ENCODE measurements at regions not wholly inside any gene's neighbourhood (a gene's known extent, or its start where the extent isn't known, plus 50 kb on each side); places are given as distances from the start of the nearest gene placed in this dataset.
"Not testable (repeated sequence)": the region's sequence is repeated elsewhere in the genome, so short reads cannot be mapped to it uniquely, and the experiment has no call there.

DNA sequence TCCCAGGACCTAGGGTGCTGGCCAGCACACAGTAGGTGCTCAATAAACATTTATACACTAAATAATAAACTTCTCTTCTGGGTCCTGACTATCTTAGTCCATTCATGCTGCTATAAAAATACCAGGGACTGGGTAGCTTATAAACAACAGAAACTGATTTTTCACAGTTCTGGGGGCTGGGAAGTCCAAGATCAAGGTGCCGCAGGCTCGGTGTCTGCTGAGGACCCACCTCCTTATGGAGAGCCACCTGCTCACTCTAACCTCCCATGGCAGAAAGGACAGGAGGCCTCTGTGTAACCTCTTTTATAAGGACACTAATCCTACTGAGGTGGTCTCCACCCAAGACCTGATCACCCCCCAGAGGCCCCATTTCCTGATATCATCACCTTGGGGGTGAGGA is 114.4 kb upstream of the IQSEC1 start:
- ATAC-seq (ENCODE audit: low read depth in 2 of 2) (no peak), DNase-seq (no peak)
- Mint-ChIP-seq H3K27ac (no peak overlapping the region), H3K4me3 (no peak overlapping the region), H3K36me3 (peaks cover 0 to 44% of the 10 kb centered on the region in 2 donors), H3K9me3 (peaks cover 11 to 28% (median 18%) of the 10 kb centered on the region in 7 donors), H3K4me1 (peaks cover 10 to 19% (median 14%) of the 10 kb centered on the region in 3 donors), H3K27me3 (peaks cover 4 to 45% (median 39%) of the 10 kb centered on the region in 3 donors)

GRCh38 chr3:13186435-13186815 is 113.2 kb upstream of the IQSEC1 start:
- H3K4me1 Mint-ChIP-seq, result peaks cover 10 to 19% (median 14%) of the 10 kb centered on the region in 3 donors
- DNase-seq (no peak), ATAC-seq (ENCODE audit: low read depth in 2 of 2) (no peak)
- peaks cover 0 to 44% of the 10 kb centered on the region in 2 donors for H3K36me3 Mint-ChIP-seq
- H3K9me3 Mint-ChIP-seq, result peaks cover 13 to 32% (median 19%) of the 10 kb centered on the region in 7 donors
- H3K27ac Mint-ChIP-seq, result no peak overlapping the region
- no peak overlapping the region for H3K4me3 Mint-ChIP-seq
- peaks cover 4 to 45% (median 39%) of the 10 kb centered on the region in 3 donors for H3K27me3 Mint-ChIP-seq

- Mint-ChIP-seq H3K27me3 (peaks cover 4 to 44% (median 36%) of the 10 kb centered on the region in 3 donors), H3K9me3 (peaks cover 13 to 32% (median 23%) of the 10 kb centered on the region in 7 donors), H3K27ac (peak overlapping the region in 1 of 6 donors; percentile 32), H3K4me1 (peaks cover 10 to 19% (median 14%) of the 10 kb centered on the region in 3 donors), H3K4me3 (no peak overlapping the region), H3K36me3 (peaks cover 0 to 44% of the 10 kb centered on the region in 2 donors)
- ATAC-seq (ENCODE audit: low read depth in 2 of 2), result no peak
- DNase-seq, result no peak
Observed at GRCh38 chr3:13185737-13186434, 112.7 kb upstream of the IQSEC1 start.

- not testable (repeated sequence) for H3K4me3 Mint-ChIP-seq; H3K4me1 Mint-ChIP-seq; DNase-seq; H3K27ac Mint-ChIP-seq; ATAC-seq (ENCODE audit: low read depth in 2 of 2)
- Mint-ChIP-seq H3K36me3 (peaks cover 14 to 23% of the 10 kb centered on the region in 2 donors), H3K9me3 (peaks cover 13 to 45% (median 36%) of the 10 kb centered on the region in 7 donors), H3K27me3 (peaks cover 0 to 21% (median 15%) of the 10 kb centered on the region in 3 donors)
Observed at GRCh38 chr3:13179582-13180210, 106.5 kb upstream of the IQSEC1 start.

- H3K9me3 Mint-ChIP-seq, result peaks cover 9 to 42% (median 34%) of the 10 kb centered on the region in 7 donors
- no peak for DNase-seq
- peaks cover 14 to 17% of the 10 kb centered on the region in 2 donors for H3K36me3 Mint-ChIP-seq
- peaks cover 0 to 21% (median 15%) of the 10 kb centered on the region in 3 donors for H3K27me3 Mint-ChIP-seq
- peaks cover 0 to 3% (median 0%) of the 10 kb centered on the region in 3 donors for H3K4me1 Mint-ChIP-seq
- no peak overlapping the region for H3K4me3 Mint-ChIP-seq
- ATAC-seq (ENCODE audit: low read depth in 2 of 2), result no peak
- H3K27ac Mint-ChIP-seq, result no peak overlapping the region
Observed at GRCh38 chr3:13179181-13179580, 106.0 kb upstream of the IQSEC1 start.

DNA sequence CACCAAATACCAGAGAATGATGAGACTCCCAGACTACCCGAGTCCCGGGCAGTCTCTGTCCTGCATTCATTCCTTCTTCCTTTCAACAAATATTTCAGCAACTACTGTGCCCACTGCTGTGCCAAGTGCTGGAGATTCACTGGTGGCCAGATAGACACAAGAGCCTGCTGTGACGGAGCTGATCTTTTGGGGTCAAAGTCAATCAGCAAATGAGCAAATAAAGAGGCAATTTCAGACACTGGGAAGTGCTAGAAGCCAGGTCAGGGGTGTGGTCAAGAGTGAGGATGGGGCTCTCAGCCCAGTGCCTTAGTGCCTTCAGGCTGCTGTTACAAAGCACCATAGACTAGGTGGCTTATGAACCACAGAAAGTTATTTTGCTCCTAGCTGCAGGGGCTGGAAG is 104.9 kb upstream of the IQSEC1 start:
- peaks cover 5 to 33% (median 28%) of the 10 kb centered on the region in 7 donors for H3K9me3 Mint-ChIP-seq
- no peak for ATAC-seq (ENCODE audit: low read depth in 2 of 2)
- H3K4me3 Mint-ChIP-seq, result peak overlapping the region in 1 of 8 donors; percentile 9
- peaks cover 0 to 15% (median 10%) of the 10 kb centered on the region in 3 donors for H3K27me3 Mint-ChIP-seq
- no peak for DNase-seq
- no peak overlapping the region for H3K27ac Mint-ChIP-seq
- peaks cover 0 to 3% (median 0%) of the 10 kb centered on the region in 3 donors for H3K4me1 Mint-ChIP-seq
- H3K36me3 Mint-ChIP-seq, result peaks cover 9 to 14% of the 10 kb centered on the region in 2 donors

DNA sequence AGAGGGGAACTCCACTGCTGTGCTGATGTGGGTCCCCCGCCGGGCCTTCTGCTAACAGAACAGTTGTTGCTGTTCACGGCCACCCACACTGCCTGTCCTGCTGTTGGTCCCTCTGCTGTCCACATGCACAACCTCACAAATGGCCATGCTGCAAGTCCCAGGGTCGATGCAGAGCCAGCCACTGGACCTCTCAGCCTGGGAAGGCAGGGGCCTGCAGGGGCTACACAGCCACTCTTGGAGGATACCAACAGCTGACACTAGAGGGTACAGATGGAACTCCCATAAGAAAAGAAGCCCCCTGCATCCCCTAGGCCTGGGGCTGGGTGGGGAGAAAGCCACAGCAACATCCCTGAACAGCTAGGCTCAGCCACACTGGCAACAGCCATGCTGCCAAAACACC is 104.4 kb upstream of the IQSEC1 start:
- no peak for ATAC-seq (ENCODE audit: low read depth in 2 of 2)
- Mint-ChIP-seq H3K27me3 (peaks cover 0 to 15% (median 10%) of the 10 kb centered on the region in 3 donors), H3K27ac (no peak overlapping the region), H3K4me3 (no peak overlapping the region), H3K36me3 (peaks cover 9 to 14% of the 10 kb centered on the region in 2 donors), H3K9me3 (peaks cover 5 to 32% (median 28%) of the 10 kb centered on the region in 7 donors), H3K4me1 (peaks cover 0 to 3% (median 0%) of the 10 kb centered on the region in 3 donors)
- no peak for DNase-seq

GRCh38 chr3:13177236-13177635 is 104.0 kb upstream of the IQSEC1 start:
- Mint-ChIP-seq H3K27ac (peak overlapping the region in 1 of 6 donors; percentile 69), H3K27me3 (peaks cover 0 to 15% (median 10%) of the 10 kb centered on the region in 3 donors), H3K4me1 (peaks cover 0 to 3% (median 0%) of the 10 kb centered on the region in 3 donors), H3K9me3 (peaks cover 5 to 32% (median 28%) of the 10 kb centered on the region in 7 donors), H3K36me3 (peaks cover 9 to 14% of the 10 kb centered on the region in 2 donors), H3K4me3 (peak overlapping the region in 2 of 8 donors; percentile 15 to 48)
- DNase-seq (no peak), ATAC-seq (ENCODE audit: low read depth in 2 of 2) (no peak)

- no peak overlapping the region for H3K4me3 Mint-ChIP-seq
- ATAC-seq (ENCODE audit: low read depth in 2 of 2), result no peak
- no peak for DNase-seq
- H3K27ac Mint-ChIP-seq, result no peak overlapping the region
- peaks cover 0 to 3% (median 0%) of the 10 kb centered on the region in 3 donors for H3K4me1 Mint-ChIP-seq
- peaks cover 0 to 15% (median 10%) of the 10 kb centered on the region in 3 donors for H3K27me3 Mint-ChIP-seq
- H3K36me3 Mint-ChIP-seq, result peaks cover 9 to 14% of the 10 kb centered on the region in 2 donors
- H3K9me3 Mint-ChIP-seq, result peaks cover 5 to 32% (median 28%) of the 10 kb centered on the region in 7 donors
Observed at GRCh38 chr3:13176445-13176844, 103.2 kb upstream of the IQSEC1 start.

DNA sequence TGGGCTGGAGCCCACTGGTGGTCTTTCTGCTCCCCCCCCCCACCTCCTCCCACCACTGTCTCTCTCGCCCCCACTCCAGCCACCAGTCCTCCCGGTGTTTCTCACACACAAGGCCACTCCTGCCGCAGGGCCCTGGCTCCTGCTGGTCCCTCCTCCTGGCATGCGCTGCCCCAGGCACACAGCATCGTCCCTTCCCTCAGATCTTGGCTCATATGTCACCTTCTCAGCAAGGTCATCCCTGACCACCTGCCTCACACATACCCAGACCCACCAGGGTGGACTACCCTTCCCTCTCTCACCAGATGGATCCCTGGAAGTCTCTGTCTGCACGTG is 101.5 kb upstream of the IQSEC1 start:
- peaks cover 9 to 14% of the 10 kb centered on the region in 2 donors for H3K36me3 Mint-ChIP-seq
- H3K9me3 Mint-ChIP-seq, result peaks cover 5 to 23% (median 17%) of the 10 kb centered on the region in 7 donors
- DNase-seq (no peak), ATAC-seq (ENCODE audit: low read depth in 2 of 2) (no peak)
- peak overlapping the region in 1 of 6 donors; percentile 93 for H3K27ac Mint-ChIP-seq
- peaks cover 0 to 15% (median 10%) of the 10 kb centered on the region in 3 donors for H3K27me3 Mint-ChIP-seq
- no peak overlapping the region for H3K4me3 Mint-ChIP-seq
- peaks cover 3 to 7% (median 6%) of the 10 kb centered on the region in 3 donors for H3K4me1 Mint-ChIP-seq

DNA sequence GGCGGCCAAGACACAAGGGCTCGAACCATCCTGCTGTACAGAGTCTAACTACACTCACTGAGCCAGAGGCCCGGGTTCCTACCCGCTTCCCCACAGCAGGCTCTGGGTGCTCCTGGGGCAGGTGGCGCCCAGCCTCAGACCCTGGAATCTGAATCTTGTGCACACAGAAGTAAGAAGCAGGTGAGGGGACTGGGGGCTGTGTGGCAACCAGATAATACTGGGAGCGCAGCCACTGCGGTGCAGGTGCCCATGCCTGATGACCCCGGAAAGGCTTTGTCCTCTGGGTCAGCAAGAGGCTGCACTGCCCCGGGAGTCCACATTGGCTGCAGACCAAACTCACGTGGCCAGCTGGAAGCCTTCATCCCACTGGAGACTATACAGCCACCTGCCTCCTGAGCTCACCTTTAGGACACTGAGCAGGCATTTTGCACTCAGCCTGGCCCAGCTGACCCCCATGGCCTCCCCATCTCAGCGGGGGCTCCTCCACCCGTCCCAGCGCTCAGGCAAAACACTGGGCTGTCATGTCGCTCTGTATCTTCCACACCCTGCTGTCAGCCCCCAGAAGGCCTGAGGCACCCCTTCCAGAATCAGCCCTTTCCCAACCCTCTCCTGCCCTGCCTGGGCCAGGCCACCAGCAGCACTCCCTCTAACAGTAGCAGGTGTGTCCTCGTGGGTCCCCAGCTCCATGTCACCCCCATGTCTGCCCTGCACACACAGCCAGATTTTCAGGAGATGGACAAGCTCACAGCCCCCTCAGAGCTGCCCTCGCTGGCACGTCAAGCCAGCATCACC is 101.0 kb upstream of the IQSEC1 start:
- no peak for DNase-seq
- H3K27me3 Mint-ChIP-seq, result peaks cover 0 to 15% (median 10%) of the 10 kb centered on the region in 3 donors
- peaks cover 3 to 7% (median 6%) of the 10 kb centered on the region in 3 donors for H3K4me1 Mint-ChIP-seq
- ATAC-seq (ENCODE audit: low read depth in 2 of 2), result no peak
- H3K9me3 Mint-ChIP-seq, result peaks cover 8 to 26% (median 20%) of the 10 kb centered on the region in 7 donors
- no peak overlapping the region for H3K4me3 Mint-ChIP-seq
- peak overlapping the region in 1 of 6 donors; percentile 60 for H3K27ac Mint-ChIP-seq
- peaks cover 12 to 13% of the 10 kb centered on the region in 2 donors for H3K36me3 Mint-ChIP-seq

DNA sequence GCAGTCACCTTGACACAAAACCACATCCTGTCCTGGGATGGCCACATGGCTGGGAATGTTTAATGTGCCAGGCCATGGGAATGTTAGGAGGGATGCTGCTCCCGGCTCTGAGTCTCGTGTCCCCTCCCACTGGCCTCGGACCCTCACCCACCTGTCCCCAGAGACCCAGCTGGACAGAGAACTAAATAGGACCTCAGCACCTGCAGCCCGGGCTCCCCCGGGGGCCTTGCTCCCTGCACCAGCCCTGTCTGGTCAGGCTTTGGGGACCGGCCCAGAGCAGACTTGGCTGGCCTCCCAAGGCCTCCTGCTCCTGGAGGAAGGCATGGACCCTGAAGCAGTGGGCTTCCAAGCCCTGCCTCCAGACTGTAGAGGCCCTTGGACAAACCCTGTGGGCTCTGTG is 100.0 kb upstream of the IQSEC1 start:
- no peak for ATAC-seq (ENCODE audit: low read depth in 2 of 2)
- Mint-ChIP-seq H3K27me3 (peaks cover 0 to 15% (median 14%) of the 10 kb centered on the region in 3 donors), H3K36me3 (peaks cover 3 to 14% of the 10 kb centered on the region in 2 donors)

DNA sequence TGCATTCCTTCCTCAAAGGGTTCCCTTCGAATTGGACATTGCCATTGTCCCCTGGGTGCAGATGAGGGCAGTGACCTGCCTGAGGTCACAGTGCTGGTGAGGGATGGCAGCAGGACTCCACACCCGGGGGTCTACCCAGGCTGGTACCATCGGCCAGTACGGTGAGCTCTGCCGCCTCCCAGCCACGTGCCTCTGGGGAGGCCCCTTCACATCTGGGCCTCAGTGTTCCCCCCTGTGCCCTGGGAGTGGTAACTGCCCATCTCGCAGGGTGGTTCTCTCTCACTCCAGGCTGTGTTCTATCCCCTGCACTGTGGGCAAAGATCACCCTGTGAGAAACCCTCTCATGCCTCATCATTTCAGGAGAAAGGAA is 99.4 kb upstream of the IQSEC1 start:
- H3K27ac Mint-ChIP-seq, result no peak overlapping the region
- ATAC-seq (ENCODE audit: low read depth in 2 of 2) (no peak), DNase-seq (no peak)
- peaks cover 0 to 15% (median 15%) of the 10 kb centered on the region in 3 donors for H3K27me3 Mint-ChIP-seq
- peaks cover 3 to 7% (median 6%) of the 10 kb centered on the region in 3 donors for H3K4me1 Mint-ChIP-seq
- H3K4me3 Mint-ChIP-seq, result no peak overlapping the region
- peaks cover 3 to 12% (median 9%) of the 10 kb centered on the region in 7 donors for H3K9me3 Mint-ChIP-seq
- H3K36me3 Mint-ChIP-seq, result peaks cover 0 to 14% of the 10 kb centered on the region in 2 donors

More for the DNA sequence above, 100.0 kb upstream of the IQSEC1 start:
- Mint-ChIP-seq H3K27ac (no peak overlapping the region), H3K4me3 (no peak overlapping the region), H3K9me3 (peaks cover 3 to 17% (median 12%) of the 10 kb centered on the region in 7 donors), H3K4me1 (peaks cover 3 to 7% (median 6%) of the 10 kb centered on the region in 3 donors)
- no peak for DNase-seq

All from naive B cell (primary cell).